ENCODE measurements at regions not wholly inside any gene's neighbourhood (a gene's known extent, or its start where the extent isn't known, plus 50 kb on each side); places are given as distances from the start of the nearest gene placed in this dataset.

DNA sequence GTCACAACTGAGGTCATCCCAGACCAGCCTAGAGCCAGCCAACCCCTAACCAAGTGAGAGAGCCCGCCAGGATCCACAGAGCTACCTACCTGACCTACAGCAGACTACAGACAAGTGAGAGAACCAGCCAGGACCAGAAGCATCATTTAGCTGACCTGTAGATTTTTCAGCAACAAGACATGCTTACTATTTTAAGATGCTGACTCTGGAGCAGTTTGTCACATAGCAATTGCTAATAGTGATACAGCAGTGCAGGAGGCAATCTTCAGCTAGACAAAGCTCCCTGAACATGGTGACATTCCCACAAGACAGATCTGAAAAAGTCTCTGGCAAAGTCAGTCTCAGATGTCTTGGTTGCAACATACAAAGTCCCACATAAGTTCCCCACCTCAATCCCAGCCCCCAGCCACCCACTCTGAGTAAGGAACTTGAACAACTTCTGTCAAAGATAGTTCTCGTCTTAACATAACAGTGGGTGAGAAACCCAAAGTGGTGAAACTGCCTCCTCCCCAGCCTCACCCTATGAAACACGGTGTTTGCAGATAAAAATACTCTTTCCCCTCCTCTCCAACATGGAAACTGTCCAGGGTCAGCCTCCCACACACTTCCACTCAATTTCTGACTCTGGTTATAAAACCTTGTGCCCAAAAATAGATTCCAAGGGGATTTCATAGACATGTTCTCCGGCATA lies 120.3 kb upstream of the SLC6A11 start (continued):
- no peak for TF ChIP-seq ZNF8 (CRISPR knock-in tag; IDR thresholded peaks at IDR 0.05)
- TF ChIP-seq, protein P1, sequence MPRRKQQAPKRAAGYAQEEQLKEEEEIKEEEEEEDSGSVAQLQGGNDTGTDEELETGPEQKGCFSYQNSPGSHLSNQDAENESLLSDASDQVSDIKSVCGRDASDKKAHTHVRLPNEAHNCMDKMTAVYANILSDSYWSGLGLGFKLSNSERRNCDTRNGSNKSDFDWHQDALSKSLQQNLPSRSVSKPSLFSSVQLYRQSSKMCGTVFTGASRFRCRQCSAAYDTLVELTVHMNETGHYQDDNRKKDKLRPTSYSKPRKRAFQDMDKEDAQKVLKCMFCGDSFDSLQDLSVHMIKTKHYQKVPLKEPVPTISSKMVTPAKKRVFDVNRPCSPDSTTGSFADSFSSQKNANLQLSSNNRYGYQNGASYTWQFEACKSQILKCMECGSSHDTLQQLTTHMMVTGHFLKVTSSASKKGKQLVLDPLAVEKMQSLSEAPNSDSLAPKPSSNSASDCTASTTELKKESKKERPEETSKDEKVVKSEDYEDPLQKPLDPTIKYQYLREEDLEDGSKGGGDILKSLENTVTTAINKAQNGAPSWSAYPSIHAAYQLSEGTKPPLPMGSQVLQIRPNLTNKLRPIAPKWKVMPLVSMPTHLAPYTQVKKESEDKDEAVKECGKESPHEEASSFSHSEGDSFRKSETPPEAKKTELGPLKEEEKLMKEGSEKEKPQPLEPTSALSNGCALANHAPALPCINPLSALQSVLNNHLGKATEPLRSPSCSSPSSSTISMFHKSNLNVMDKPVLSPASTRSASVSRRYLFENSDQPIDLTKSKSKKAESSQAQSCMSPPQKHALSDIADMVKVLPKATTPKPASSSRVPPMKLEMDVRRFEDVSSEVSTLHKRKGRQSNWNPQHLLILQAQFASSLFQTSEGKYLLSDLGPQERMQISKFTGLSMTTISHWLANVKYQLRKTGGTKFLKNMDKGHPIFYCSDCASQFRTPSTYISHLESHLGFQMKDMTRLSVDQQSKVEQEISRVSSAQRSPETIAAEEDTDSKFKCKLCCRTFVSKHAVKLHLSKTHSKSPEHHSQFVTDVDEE (CRISPR knock-in tag; IDR thresholded peaks at IDR 0.05) = no peak

DNA sequence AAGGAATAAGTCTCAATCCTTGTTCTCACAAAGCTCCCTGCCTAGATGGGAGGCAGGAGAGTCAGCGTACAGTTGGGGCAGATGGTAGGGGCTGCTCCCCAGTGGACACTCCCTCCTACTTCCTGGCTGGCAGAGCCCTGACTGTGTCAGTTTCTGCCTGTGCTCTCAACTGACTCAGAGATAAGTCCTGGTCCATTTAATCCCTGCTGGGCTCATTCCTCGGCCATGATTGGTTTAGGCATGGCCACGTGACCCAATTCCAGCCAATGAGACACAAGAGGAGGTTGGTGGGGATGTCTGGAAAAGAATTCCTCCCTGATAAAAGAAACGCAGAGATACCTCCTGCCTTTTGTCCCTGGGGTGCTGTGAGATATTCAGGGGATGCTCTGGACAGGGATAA lies 118.1 kb upstream of the SLC6A11 start:
- no peak for ATAC-seq
- TF ChIP-seq PATZ1 (CRISPR knock-in tag; IDR thresholded peaks at IDR 0.05; ENCODE audit: borderline replicate concordance) (no peak), OSR1 (CRISPR knock-in tag; IDR thresholded peaks at IDR 0.05) (no peak), BACH2 (CRISPR knock-in tag; IDR thresholded peaks at IDR 0.05; ENCODE audit: borderline replicate concordance) (no peak), SNAI2 (CRISPR knock-in tag; IDR thresholded peaks at IDR 0.05) (no peak), ZNF565 (CRISPR knock-in tag; conservative IDR thresholded peaks at IDR 0.05; ENCODE audit: low read depth) (no peak), ZNF70 (CRISPR knock-in tag; IDR thresholded peaks at IDR 0.05) (no peak), PPARA (CRISPR knock-in tag; IDR thresholded peaks at IDR 0.05; ENCODE audit: borderline replicate concordance) (no peak), ZC3H10 (CRISPR knock-in tag; IDR thresholded peaks at IDR 0.05) (no peak), CSDC2 (CRISPR knock-in tag; IDR thresholded peaks at IDR 0.05) (no peak), RARB (CRISPR knock-in tag; IDR thresholded peaks at IDR 0.05) (no peak), ESRRG (CRISPR knock-in tag; IDR thresholded peaks at IDR 0.05) (no peak), ZNF8 (CRISPR knock-in tag; IDR thresholded peaks at IDR 0.05) (no peak), CSRNP3 (CRISPR knock-in tag; IDR thresholded peaks at IDR 0.05) (no peak), ARNTL (CRISPR knock-in tag; IDR thresholded peaks at IDR 0.05; ENCODE audit: borderline replicate concordance, low read depth) (no peak), GLIS3 (CRISPR knock-in tag; IDR thresholded peaks at IDR 0.05) (no peak), POU6F1 (CRISPR knock-in tag; IDR thresholded peaks at IDR 0.05; ENCODE audit: borderline replicate concordance, low read depth) (no peak)
- TF ChIP-seq, protein P1 (CRISPR knock-in tag; IDR thresholded peaks at IDR 0.05) = no peak

GRCh38 chr3:10700821-10701220 lies 115.2 kb upstream of the SLC6A11 start:
- no peak for ATAC-seq
- TF ChIP-seq ZNF565 (CRISPR knock-in tag; conservative IDR thresholded peaks at IDR 0.05; ENCODE audit: low read depth) = no peak
- no peak for TF ChIP-seq CREB5 (CRISPR knock-in tag; IDR thresholded peaks at IDR 0.05; ENCODE audit: low read depth)
- TF ChIP-seq ZNF8 (CRISPR knock-in tag; IDR thresholded peaks at IDR 0.05) = no peak
- no peak for TF ChIP-seq CSDC2 (CRISPR knock-in tag; IDR thresholded peaks at IDR 0.05)
- TF ChIP-seq GLIS3 (CRISPR knock-in tag; IDR thresholded peaks at IDR 0.05) = no peak
- no peak for TF ChIP-seq ZC3H10 (CRISPR knock-in tag; IDR thresholded peaks at IDR 0.05)
- no peak for TF ChIP-seq PPARA (CRISPR knock-in tag; IDR thresholded peaks at IDR 0.05; ENCODE audit: borderline replicate concordance)
- TF ChIP-seq, protein P1 (CRISPR knock-in tag; IDR thresholded peaks at IDR 0.05) = no peak
- TF ChIP-seq ZNF70 (CRISPR knock-in tag; IDR thresholded peaks at IDR 0.05) = no peak
- TF ChIP-seq OSR1 (CRISPR knock-in tag; IDR thresholded peaks at IDR 0.05) = no peak
- no peak for TF ChIP-seq TCF4 (CRISPR knock-in tag; IDR thresholded peaks at IDR 0.05; ENCODE audit: borderline replicate concordance)
- TF ChIP-seq ZFP3 (CRISPR knock-in tag; IDR thresholded peaks at IDR 0.05) = no peak
- TF ChIP-seq ARNTL (CRISPR knock-in tag; IDR thresholded peaks at IDR 0.05; ENCODE audit: borderline replicate concordance, low read depth) = no peak
